Epidermal melanocyte (primary cell): ENCODE measurements at regions not wholly inside any gene's neighbourhood (a gene's known extent, or its start where the extent isn't known, plus 50 kb on each side); places are given as distances from the start of the nearest gene placed in this dataset.

ENCODE experiments used
- DNase-seq: peaks from one replicate; pipeline ENCODE4 v3.0.0; 2011; ENCODE audit warnings: low spot score; ENCODE audit not compliant: insufficient read length

GRCh38 chr13:74043237-74043636 is 91.0 kb downstream of the KLF12 start:
- DNase-seq, result no peak

DNA sequence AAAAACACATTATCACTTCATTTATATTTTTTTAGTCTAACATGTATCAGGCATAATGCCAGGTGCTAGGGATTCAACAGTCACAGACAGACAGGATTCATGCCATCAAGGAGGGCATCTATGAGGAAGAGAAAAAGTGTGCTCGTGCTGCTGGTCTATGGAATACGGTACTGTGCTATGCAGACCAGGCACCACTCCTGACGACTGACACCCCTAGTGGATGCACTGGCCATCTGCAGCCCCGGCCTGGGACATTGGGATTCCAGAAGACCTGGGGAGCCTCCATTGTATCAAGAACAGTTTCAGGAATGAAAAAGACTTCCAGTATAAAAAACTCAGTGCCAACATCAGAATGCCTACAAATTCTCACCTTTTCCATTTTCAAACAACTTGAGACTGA is 94.0 kb downstream of the KLF12 start:
- no peak for DNase-seq

DNA sequence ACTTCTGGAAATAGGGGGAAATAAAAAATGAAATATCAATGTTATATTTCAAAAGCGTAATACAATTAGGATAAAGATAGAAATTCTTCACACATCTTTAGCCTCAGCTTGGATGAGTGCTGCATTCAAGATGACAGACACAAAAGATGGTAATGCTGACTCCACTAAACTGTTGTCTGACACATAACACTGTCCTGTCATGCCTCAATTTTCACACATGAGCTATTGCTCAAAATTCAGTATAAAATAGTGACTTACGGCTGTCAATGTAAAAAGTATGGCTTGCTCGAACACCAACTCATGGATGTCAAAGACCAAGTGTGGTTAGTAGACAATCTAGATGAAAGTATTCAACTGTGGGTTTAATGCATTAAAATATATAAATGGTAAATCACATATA is 94.5 kb downstream of the KLF12 start:
- no peak for DNase-seq

GRCh38 chr13:74039154-74039553 is 95.0 kb downstream of the KLF12 start:
- no peak for DNase-seq

- no peak for DNase-seq
Measured at GRCh38 chr13:74037762-74038161, 96.4 kb downstream of the KLF12 start.

DNA sequence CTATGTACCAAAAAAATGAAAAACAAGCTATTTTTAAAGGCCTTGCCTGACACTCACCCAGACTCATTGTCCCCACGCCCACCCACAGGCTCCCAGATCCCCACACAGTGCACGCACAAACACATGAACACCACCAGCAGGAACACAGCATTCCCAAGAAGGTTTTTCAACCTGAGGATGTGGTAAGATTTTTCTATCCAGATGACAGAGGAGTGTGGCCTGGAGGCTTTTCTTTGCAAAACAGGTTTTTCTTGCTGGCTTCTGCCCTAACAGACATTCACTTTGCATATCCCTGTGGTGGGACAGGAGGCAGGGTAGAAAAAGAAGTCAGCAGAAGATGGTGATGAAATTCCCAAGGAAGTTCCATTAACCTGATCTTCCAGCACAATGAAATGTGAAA is 97.8 kb downstream of the KLF12 start:
- DNase-seq, result no peak

DNA sequence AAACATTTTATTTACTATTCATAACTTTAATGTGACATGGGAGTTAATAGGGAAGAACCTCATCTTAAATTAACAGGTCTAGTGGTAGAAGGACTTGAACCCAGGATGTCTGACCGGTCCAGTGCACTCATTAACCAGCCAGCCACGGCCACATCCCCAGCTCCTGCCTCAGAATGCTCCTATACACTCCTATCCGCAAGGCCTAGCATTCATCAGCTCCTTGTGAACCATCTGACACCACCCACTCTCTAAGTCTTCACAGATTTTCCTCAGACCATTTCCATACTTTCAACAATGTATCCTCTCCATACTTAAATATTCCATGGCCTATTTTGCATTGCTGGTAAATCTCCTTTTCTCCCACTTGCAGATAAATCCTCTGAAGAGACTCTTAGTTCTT is 98.3 kb downstream of the KLF12 start:
- DNase-seq, result no peak

DNA sequence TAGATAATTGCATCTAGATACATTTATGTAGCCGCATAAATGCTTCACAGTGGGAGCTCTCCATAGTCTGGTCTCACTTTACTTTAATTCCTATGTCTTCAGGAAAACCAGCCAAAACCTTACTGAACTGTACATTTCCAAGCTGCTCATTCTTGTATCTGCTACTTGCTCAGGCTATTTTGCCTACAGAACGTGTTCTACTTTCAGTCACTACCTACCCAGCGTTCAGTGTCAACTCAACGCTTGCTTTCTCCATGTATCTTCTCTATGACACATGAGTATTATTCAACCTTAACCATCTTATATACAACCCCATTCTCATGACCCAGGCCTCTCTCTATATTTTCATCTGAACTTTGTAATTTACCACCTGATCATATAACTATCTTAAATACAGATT is 101.9 kb downstream of the KLF12 start:
- no peak for DNase-seq

DNA sequence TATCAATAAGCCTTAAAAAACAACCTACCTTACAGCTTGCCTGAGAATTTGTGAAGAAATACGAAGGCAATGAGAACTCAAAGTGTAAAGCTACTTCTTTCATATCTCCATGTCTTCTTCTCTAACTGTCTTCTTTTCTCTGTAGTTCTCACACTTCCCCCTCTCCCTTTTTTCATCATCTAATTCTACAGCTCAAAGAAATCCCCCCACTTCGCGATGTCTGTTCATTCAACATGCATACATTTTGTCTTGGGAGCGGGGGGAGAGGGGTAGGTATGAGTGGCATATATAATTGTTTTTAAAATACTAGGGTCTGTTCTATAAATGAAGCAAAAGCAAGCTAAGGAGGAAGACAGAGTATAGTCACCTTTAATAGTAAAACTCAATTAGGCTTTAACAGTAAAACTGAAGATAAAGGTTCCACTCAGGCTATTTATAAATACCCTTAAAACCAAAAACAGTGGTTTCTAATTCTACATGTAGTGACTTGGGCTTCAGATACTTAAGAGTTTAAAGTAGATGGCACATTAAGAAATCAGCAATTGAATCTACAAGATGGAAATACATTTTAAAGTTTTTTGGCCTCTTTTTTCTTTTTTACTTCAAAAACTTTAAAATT is 106.9 kb downstream of the KLF12 start:
- no peak for DNase-seq

DNA sequence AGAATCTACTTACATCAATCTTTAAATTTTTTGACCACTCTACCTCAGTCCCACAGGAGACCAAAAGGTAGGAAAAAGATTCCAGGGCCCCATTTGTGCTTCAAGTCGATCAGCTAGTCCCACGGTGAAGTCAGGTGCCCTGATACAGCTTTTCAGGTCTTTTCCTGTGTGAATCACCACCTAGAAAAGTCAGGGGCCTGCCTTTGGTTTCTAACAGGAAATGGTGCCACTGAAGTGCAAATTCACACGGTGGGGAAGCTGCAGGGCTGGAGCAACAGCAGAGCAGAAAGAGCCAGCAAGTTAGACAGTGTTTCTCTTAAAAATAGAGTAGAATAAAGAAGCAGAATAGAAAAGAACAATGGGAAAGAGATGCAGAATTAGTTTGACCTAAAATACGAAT is 107.5 kb downstream of the KLF12 start:
- DNase-seq, result no peak

- no peak for DNase-seq
Measured at GRCh38 chr13:74025369-74025768, 108.8 kb downstream of the KLF12 start.

DNA sequence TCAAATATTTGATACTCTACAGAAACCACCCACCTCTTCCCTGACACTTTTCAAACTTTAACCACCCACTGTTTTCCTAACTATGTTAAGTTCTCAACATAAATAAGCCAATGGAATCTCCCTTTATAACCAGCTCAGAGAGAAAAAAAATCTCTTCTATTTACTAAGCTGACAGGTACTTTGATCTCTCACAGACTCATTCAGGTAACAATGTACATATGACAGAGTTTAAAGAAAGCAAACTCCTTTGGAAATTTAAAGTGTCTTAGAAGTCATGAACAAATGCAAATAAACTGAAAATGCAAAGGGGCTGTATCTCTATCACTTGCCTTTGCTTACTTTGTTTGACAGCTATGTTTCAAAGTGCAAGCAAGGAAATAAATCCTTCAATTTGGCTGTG is 109.3 kb downstream of the KLF12 start:
- no peak for DNase-seq

- DNase-seq, result no peak
Measured at GRCh38 chr13:74024314-74024713, 109.9 kb downstream of the KLF12 start.

DNA sequence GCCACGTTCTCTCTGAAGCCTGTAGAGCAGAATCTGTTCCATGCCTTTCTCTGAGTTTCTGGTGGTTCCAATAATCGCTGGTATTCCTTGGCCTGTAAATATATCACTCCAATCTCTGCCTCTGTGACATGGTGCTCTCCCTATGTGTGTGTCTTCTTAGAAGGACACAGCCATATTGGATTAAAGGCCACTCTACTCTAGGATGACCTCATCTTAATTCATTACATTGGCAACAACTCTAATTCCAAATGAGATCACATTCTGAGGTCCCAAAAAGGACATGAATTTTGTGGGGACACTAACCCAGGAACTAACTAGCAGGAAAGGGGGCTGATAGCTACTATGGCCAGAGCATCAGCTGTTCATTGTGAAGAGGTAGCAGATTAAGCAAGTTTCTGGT is 110.7 kb downstream of the KLF12 start:
- DNase-seq, result no peak

DNA sequence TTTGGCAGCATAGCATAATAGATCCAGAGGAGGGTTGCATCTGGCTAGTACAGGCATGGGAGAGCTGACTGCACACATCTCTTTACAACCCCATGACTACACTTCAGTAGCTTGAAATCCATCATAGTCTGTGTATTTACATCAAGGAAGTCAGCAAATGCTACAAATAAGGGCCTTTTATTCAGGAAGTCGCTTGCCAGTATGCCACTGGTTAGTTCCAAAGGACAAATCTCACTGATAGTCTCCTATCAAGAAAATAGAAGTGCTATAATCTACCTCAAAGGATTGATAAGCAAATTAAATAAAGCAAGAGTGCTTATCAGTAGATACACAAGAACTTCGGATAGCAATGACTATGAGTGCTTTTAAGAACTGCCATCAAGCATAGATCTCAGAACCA is 112.7 kb downstream of the KLF12 start:
- DNase-seq, result no peak

DNA sequence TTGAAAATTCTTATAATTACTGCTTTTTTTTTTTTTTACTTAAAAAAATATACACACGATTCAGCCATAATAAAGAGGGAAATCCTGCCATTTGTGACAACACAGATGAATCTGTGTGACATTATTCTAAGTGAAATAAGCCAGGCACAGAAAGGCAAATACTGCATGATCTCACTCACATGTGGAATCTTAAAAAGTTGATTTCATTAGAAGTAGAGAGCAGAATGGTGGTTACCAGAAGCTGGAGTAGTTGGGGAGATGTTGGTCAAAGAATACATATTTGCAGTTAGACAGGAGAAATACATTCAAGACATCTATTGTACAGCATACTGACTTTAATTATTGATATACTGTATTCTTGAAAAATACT is 116.2 kb downstream of the KLF12 start:
- DNase-seq, result no peak

DNA sequence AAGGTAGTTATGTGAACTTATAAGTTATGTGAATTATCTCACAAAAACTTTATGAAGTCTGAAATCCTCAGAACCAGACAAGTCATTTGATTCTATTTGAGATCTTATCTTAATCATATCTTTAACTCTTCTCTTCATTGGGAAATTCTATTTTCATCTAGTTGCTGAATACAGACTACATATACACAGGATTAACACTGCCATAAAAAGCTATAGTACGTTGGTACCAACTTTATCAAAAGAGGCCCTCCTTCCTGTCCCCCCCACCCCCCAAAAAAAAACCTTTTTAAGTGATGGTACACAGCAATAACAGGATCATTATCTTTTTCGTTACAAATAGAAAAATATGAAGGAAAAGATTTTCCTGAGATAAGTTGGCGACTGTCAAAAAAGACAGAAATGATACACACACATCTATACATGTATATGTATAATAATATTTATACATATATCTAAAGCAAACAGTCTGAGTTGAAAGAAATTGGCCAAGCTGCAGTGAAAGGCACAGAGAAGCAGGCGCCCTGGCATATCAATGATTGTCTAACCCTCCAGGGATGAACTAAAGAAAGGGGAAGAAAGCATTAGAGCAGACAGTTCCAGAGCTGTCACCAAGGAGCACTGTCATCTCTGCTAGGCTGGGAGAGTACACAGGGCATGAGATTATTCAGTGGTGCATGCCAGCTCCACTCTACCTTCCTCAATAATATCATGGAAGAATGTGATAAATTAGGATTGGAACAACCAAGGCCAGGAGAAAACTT is 116.7 kb downstream of the KLF12 start:
- DNase-seq, result no peak

DNA sequence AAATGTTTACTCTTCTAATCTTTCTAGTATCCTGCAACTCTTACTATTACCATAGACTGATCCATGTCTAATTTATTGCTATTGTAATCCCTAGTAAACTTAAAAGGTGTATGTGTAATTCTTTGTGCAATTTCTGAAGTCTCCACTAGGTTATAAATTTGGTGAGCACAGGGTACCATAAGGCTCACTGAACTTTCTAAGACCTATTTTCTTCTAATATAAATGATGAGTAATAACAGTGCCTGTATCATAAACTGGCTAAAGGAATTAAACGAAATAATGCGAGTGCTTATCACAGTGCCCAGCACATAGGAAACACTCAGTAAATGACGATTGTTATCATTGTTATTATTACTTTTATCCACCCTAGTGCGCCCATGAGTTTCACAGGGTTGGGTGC is 119.1 kb downstream of the KLF12 start:
- no peak for DNase-seq

GRCh38 chr13:74009100-74009668 is 125.0 kb downstream of the KLF12 start:
- no peak for DNase-seq

DNA sequence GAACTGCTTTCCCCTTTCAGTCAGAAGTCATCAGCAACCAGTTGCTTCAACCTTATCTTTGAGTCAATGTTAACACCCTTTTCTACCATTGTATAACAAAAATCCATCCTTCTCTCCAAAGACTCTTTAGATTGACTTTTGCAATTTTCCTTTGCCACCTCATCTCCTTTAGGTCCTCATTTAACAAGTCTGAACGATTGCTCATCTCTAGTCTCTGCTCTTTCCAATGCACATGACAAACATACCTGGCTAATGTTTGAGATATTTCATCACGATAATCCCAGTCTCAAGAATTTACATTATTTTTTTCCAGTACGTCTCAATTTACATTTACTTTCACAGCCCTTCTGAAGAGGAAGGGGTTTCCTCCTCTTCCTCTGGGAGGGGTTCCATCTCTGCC is 127.5 kb downstream of the KLF12 start:
- no peak for DNase-seq

- peak; percentile 66 for DNase-seq
Measured at GRCh38 chr13:74005320-74006157, 128.7 kb downstream of the KLF12 start.

DNA sequence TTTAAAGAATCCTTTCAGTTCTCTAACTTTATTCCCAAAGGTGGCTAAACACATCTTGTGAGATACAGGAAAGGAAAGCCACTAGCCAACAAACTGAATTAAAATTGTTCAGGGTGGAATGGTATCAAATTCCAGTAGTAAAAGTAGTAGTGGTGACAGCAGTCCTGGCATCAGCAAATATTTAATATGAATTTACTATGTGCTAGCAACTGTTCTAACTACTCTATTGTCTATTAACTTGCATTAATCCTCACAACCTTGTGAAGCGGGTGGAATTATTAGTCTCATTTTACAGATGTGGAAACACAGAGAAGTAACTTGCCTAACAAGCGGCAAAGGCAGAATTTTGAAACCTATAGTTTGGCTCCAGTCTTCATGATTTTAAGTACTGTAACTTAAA is 130.1 kb downstream of the KLF12 start:
- no peak for DNase-seq
